ENCODE measurements at regions not wholly inside any gene's neighbourhood (a gene's known extent, or its start where the extent isn't known, plus 50 kb on each side); places are given as distances from the start of the nearest gene placed in this dataset.
"Not testable (repeated sequence)": the region's sequence is repeated elsewhere in the genome, so short reads cannot be mapped to it uniquely, and the experiment has no call there.

GRCh38 chr3:177464392-177465256 lies 267.3 kb upstream of the TBL1XR1 start:
- H3K27me3 Mint-ChIP-seq = no peaks in the 10 kb centered on the region
- H3K36me3 Mint-ChIP-seq = no peaks in the 10 kb centered on the region
- no peaks in the 10 kb centered on the region for H3K4me1 Mint-ChIP-seq (ENCODE audit: low read depth)
- no peak overlapping the region for H3K4me3 Mint-ChIP-seq
- no peaks in the 10 kb centered on the region for H3K9me3 Mint-ChIP-seq (ENCODE audit: low read depth)
- no peak overlapping the region for H3K27ac Mint-ChIP-seq

GRCh38 chr3:177465257-177465642 lies 268.0 kb upstream of the TBL1XR1 start:
- H3K4me1 Mint-ChIP-seq (ENCODE audit: low read depth) = no peaks in the 10 kb centered on the region
- H3K27me3 Mint-ChIP-seq = no peaks in the 10 kb centered on the region
- no peaks in the 10 kb centered on the region for H3K9me3 Mint-ChIP-seq (ENCODE audit: low read depth)
- no peak overlapping the region for H3K27ac Mint-ChIP-seq
- H3K4me3 Mint-ChIP-seq = no peak overlapping the region
- H3K36me3 Mint-ChIP-seq = no peaks in the 10 kb centered on the region

GRCh38 chr3:177466074-177466473 lies 268.8 kb upstream of the TBL1XR1 start:
- H3K9me3 Mint-ChIP-seq (ENCODE audit: low read depth) = no peaks in the 10 kb centered on the region
- H3K36me3 Mint-ChIP-seq = no peaks in the 10 kb centered on the region
- no peak overlapping the region for H3K27ac Mint-ChIP-seq
- H3K4me3 Mint-ChIP-seq = no peak overlapping the region
- no peaks in the 10 kb centered on the region for H3K27me3 Mint-ChIP-seq
- no peaks in the 10 kb centered on the region for H3K4me1 Mint-ChIP-seq (ENCODE audit: low read depth)

GRCh38 chr3:177466622-177467021 lies 269.3 kb upstream of the TBL1XR1 start:
- H3K4me3 Mint-ChIP-seq; H3K36me3 Mint-ChIP-seq; H3K27me3 Mint-ChIP-seq; H3K4me1 Mint-ChIP-seq (ENCODE audit: low read depth); H3K27ac Mint-ChIP-seq; H3K9me3 Mint-ChIP-seq (ENCODE audit: low read depth): not testable (repeated sequence)

- Mint-ChIP-seq H3K27me3 (no peaks in the 10 kb centered on the region), H3K4me1 (ENCODE audit: low read depth) (no peaks in the 10 kb centered on the region), H3K27ac (no peak overlapping the region), H3K36me3 (no peaks in the 10 kb centered on the region), H3K9me3 (ENCODE audit: low read depth) (no peaks in the 10 kb centered on the region), H3K4me3 (no peak overlapping the region)
These were observed 270.1 kb upstream of the TBL1XR1 start for GRCh38 chr3:177467247-177467985.

GRCh38 chr3:177468331-177468730 lies 271.0 kb upstream of the TBL1XR1 start:
- Mint-ChIP-seq H3K27me3 (no peaks in the 10 kb centered on the region), H3K4me1 (ENCODE audit: low read depth) (no peaks in the 10 kb centered on the region)

GRCh38 chr3:177468816-177469215 lies 271.5 kb upstream of the TBL1XR1 start:
- Mint-ChIP-seq H3K9me3 (ENCODE audit: low read depth) (no peaks in the 10 kb centered on the region), H3K27me3 (no peaks in the 10 kb centered on the region), H3K27ac (no peak overlapping the region), H3K4me1 (ENCODE audit: low read depth) (no peaks in the 10 kb centered on the region), H3K4me3 (no peak overlapping the region), H3K36me3 (no peaks in the 10 kb centered on the region)

More at GRCh38 chr3:177468331-177468730, 271.0 kb upstream of the TBL1XR1 start:
- Mint-ChIP-seq H3K36me3 (no peaks in the 10 kb centered on the region), H3K9me3 (ENCODE audit: low read depth) (no peaks in the 10 kb centered on the region), H3K27ac (no peak overlapping the region), H3K4me3 (no peak overlapping the region)

- Mint-ChIP-seq H3K4me3 (no peak overlapping the region), H3K27me3 (no peaks in the 10 kb centered on the region), H3K4me1 (ENCODE audit: low read depth) (no peaks in the 10 kb centered on the region), H3K9me3 (ENCODE audit: low read depth) (no peaks in the 10 kb centered on the region), H3K27ac (no peak overlapping the region), H3K36me3 (no peaks in the 10 kb centered on the region)
These were observed 271.9 kb upstream of the TBL1XR1 start for GRCh38 chr3:177469216-177469615.

GRCh38 chr3:177470197-177470941 lies 273.1 kb upstream of the TBL1XR1 start:
- Mint-ChIP-seq H3K27ac (no peak overlapping the region), H3K27me3 (no peaks in the 10 kb centered on the region), H3K4me3 (no peak overlapping the region), H3K36me3 (no peaks in the 10 kb centered on the region), H3K9me3 (ENCODE audit: low read depth) (no peaks in the 10 kb centered on the region), H3K4me1 (ENCODE audit: low read depth) (no peaks in the 10 kb centered on the region)

- no peaks in the 10 kb centered on the region for H3K36me3 Mint-ChIP-seq
- no peaks in the 10 kb centered on the region for H3K4me1 Mint-ChIP-seq (ENCODE audit: low read depth)
- H3K4me3 Mint-ChIP-seq = no peak overlapping the region
- H3K9me3 Mint-ChIP-seq (ENCODE audit: low read depth) = no peaks in the 10 kb centered on the region
- no peaks in the 10 kb centered on the region for H3K27me3 Mint-ChIP-seq
- no peak overlapping the region for H3K27ac Mint-ChIP-seq
These were observed 274.6 kb upstream of the TBL1XR1 start for GRCh38 chr3:177471733-177472480.

- H3K4me1 Mint-ChIP-seq (ENCODE audit: low read depth) = no peaks in the 10 kb centered on the region
- no peaks in the 10 kb centered on the region for H3K9me3 Mint-ChIP-seq (ENCODE audit: low read depth)
- no peaks in the 10 kb centered on the region for H3K27me3 Mint-ChIP-seq
- H3K27ac Mint-ChIP-seq = no peak overlapping the region
- H3K36me3 Mint-ChIP-seq = no peaks in the 10 kb centered on the region
- H3K4me3 Mint-ChIP-seq = no peak overlapping the region
These were observed 275.9 kb upstream of the TBL1XR1 start for GRCh38 chr3:177473184-177473583.

GRCh38 chr3:177473903-177474302 lies 276.6 kb upstream of the TBL1XR1 start:
- Mint-ChIP-seq H3K9me3 (ENCODE audit: low read depth) (no peaks in the 10 kb centered on the region), H3K36me3 (no peaks in the 10 kb centered on the region), H3K4me3 (no peak overlapping the region), H3K4me1 (ENCODE audit: low read depth) (no peaks in the 10 kb centered on the region), H3K27me3 (no peaks in the 10 kb centered on the region), H3K27ac (no peak overlapping the region)

GRCh38 chr3:177474652-177475355 lies 277.5 kb upstream of the TBL1XR1 start:
- H3K9me3 Mint-ChIP-seq (ENCODE audit: low read depth) = no peaks in the 10 kb centered on the region
- no peaks in the 10 kb centered on the region for H3K27me3 Mint-ChIP-seq
- H3K4me1 Mint-ChIP-seq (ENCODE audit: low read depth) = no peaks in the 10 kb centered on the region
- no peaks in the 10 kb centered on the region for H3K36me3 Mint-ChIP-seq
- no peak overlapping the region for H3K4me3 Mint-ChIP-seq
- no peak overlapping the region for H3K27ac Mint-ChIP-seq

GRCh38 chr3:177475356-177475665 lies 278.0 kb upstream of the TBL1XR1 start:
- Mint-ChIP-seq H3K9me3 (ENCODE audit: low read depth) (no peaks in the 10 kb centered on the region), H3K4me3 (no peak overlapping the region), H3K27me3 (no peaks in the 10 kb centered on the region), H3K27ac (no peak overlapping the region), H3K36me3 (no peaks in the 10 kb centered on the region), H3K4me1 (ENCODE audit: low read depth) (no peaks in the 10 kb centered on the region)

All from activated naive CD8-positive, alpha-beta T cell (primary cell).